Activated CD4-positive, CD25-positive, alpha-beta regulatory T cell (primary cell): ENCODE measurements at regions not wholly inside any gene's neighbourhood (a gene's known extent, or its start where the extent isn't known, plus 50 kb on each side); places are given as distances from the start of the nearest gene placed in this dataset.
"Not testable (repeated sequence)": the region's sequence is repeated elsewhere in the genome, so short reads cannot be mapped to it uniquely, and the experiment has no call there.

ENCODE experiments used
- DNase-seq, 4 experiments: peaks; one replicate each; lab custom pipeline; 2025; lab: John Stamatoyannopoulos, UW

- no peak for DNase-seq
These were observed 1584.8 kb upstream of the ADGRL3 start for GRCh38 chr4:59615316-59615715.

DNA sequence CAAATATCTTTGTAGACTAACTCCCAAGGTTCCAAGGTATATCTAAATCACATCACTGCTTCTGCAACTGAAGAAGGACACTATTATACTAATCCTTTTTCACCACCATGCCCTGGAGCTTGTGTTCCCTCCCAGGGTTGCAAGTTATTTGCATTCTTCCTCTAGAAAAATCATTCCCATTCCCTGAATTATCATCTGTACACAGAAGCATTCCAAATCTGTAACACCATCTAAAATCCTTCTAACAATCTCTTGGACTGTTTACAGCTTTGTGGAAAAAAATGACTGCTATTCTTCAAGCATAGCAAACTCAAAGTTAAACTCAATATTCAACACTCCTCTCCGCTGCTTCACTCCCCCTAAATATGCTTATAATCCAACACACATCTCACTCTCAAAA lies 1570.8 kb upstream of the ADGRL3 start:
- no peak for DNase-seq

DNA sequence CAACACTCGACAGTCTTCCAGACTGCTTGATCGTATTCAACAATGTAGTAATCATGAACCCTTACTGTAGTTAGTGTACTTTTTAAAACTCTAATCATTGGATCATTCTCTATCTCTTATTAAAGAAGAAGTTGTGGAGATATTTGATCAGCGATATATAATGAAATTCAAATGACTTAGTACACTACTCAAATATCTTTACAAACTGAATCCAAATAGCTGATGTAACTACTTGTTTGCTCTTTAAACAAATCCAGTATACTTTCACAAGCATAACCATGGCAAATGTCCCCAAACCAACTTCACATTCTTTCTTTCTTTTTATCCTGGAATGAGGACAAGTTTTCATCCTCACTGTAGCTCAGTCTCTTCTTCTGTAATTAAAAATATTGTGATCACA lies 1569.9 kb upstream of the ADGRL3 start:
- DNase-seq = no peak

- DNase-seq = no peak
These were observed 1569.2 kb upstream of the ADGRL3 start for GRCh38 chr4:59630922-59631321.

DNA sequence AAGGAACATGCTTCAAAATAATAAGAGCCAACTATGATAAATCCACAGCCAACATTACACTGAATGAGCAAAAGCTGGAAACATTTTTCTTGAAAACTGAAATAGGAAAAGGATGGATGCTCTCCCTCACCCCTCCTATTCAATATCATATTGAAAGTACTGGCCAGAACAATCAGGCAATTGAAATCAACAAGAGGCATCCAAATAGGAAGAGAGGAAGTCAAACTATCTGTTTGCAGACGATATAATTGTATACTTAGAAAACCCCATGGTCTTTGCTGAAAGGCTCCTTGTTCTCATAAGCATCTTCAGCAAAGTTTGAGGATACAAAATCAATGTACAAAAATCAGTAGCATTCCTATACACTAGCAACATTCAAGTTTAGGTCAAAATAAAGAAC lies 1562.5 kb upstream of the ADGRL3 start:
- DNase-seq = no peak

DNA sequence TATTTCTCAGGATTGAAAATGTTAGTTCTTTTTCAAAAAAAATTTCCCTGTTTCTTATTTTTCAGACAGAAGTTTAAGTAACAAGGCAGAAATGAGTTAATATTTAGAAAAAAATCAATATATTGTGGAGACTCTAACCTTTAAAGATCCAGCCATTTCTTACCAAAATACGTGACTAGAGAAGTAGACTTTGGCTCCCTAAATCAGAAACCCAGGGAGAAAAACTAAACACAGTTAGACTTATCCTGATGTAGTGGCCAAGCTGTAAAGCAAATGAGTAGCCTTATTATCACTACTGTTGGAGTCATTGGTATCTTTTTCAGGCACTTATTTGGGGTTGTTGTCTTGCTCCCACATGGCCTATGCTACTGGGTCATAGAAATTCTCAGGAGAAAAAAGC lies 1556.4 kb upstream of the ADGRL3 start:
- no peak for DNase-seq

DNA sequence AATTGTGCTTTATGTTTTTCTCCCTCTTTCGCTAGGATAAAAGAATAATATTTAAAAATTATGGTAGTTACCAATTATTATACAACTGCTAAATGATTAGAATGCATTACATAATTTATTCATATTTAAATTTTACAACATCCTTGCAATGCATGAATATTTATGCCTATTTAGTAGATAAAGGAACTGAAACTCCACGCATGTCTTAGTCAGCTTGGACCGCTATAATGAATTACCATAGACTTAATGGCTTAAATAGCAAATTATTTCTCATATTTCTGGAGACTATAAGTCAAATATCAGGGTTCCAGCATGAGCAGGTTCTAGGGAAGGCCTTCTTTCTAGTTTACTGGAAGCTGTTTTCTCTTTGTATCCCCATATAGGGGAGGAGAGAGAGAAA lies 1555.4 kb upstream of the ADGRL3 start:
- DNase-seq = no peak

GRCh38 chr4:59646082-59646481 lies 1554.0 kb upstream of the ADGRL3 start:
- no peak for DNase-seq

GRCh38 chr4:59647011-59647410 lies 1553.1 kb upstream of the ADGRL3 start:
- DNase-seq = no peak

DNA sequence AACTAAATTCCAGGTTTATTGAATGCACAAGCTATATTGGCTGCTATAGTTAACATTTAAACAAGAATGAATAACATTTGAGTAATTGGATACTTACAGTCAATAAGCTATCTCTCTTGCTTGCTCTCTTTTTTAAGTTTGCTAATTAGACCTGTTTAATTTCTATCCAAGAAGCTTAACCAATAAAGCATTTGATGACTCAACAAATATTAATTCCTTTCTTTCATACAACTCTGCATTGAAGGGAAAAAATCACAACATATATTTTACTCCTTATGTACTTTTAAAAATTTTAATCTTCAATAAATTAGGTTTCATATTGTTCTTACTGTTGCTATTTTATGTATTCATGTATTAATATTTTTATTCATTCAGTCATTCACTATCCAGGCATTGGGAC lies 1552.6 kb upstream of the ADGRL3 start:
- no peak for DNase-seq

DNA sequence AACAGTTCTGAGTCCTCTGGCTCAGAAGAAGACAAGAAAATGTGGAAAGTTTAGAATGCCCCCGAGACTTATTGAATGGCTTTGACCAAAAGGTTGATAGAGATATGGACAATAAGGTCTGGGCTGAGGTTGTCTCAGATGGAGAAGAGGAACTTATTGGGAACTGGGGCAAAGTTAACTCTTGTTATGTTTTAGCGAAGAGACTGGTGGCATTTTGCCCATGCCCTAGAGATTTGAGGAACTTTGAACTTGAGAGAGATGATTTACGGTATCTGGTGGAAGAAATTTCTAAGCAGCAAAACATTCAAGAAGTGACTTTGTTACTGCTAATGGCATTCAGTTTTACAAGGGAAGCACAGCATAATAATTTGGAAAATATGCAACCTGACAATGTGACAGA lies 1549.3 kb upstream of the ADGRL3 start:
- no peak for DNase-seq

DNA sequence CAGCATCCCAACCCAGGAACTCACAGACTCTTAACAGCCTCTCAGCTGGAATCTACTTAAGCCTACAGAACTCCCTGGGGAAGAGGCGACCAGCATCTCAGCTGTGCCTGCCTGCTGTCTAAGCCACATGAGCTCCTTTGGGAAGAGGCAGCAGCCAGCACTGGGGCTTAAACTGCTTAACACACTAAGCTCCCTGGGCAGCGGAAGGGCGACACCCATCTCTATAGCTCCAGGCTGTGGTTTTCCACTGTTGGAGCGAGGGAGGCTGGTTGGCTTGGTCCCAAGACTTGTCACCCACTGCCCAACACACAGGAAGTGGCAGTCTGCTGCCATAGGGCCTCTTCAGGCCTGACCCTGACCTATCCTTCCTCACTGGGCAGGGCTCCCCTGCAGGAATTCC lies 1544.1 kb upstream of the ADGRL3 start:
- DNase-seq = no peak

- DNase-seq = no peak
These were observed 1535.4 kb upstream of the ADGRL3 start for GRCh38 chr4:59664771-59665170.

- no peak for DNase-seq
These were observed 1533.5 kb upstream of the ADGRL3 start for GRCh38 chr4:59666645-59667044.

GRCh38 chr4:59671037-59671436 lies 1529.1 kb upstream of the ADGRL3 start:
- DNase-seq = no peak

- DNase-seq = no peak
These were observed 1523.7 kb upstream of the ADGRL3 start for GRCh38 chr4:59676389-59676788.

GRCh38 chr4:59676992-59677391 lies 1523.1 kb upstream of the ADGRL3 start:
- DNase-seq = not testable (repeated sequence)

DNA sequence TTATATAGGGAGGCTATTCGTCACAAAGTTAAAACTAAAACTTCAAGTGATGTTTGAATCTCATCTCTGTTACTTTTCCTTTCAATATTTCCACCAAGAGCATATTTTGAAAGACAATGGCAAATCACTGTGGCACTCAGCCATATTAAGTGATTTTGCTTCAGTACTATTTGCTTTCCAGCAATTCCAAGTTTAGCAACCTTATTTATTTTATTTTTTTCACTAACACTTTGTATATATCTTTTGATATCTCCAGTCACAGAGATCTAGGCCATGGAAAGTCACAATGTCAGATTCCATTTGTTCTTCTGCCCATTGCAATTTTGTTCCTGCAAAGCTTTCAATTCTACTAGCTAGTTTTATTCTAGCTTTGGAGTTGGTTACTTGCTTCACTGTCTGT lies 1514.5 kb upstream of the ADGRL3 start:
- DNase-seq = no peak

- DNase-seq = no peak
These were observed 1511.0 kb upstream of the ADGRL3 start for GRCh38 chr4:59689149-59689548.

DNA sequence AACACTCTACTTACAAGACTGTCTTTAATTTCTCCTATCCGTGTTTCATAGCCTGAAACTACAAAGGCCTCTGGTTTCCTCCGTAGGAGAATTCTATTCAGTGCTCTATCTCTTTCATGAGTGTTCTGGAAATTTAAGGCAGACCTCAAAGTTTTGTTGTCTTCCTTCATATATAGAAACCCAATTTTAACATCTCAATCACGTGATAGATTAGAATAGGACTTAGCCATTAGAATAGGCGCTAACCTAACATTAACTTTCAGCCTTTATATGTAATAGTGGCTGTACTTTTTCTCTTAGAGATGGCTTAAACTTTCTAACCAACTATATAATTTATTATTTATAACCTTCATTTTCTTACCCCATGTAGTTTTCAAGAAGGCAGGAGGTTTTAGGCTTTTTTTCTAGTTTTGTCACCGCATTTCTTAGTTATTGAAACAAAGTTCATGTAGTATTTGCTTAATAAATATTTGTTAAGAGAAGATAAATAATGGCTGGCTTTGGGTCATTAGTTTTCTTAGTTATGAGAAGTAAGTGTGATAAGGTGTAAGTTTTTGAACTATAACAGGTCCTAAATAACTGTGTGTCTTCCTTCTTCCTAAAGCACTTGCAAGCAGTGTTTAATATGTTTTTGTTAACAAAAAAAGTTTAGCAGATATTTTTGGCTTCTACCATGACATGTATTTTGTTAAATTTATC lies 1504.6 kb upstream of the ADGRL3 start:
- no peak for DNase-seq

- no peak for DNase-seq
These were observed 1502.1 kb upstream of the ADGRL3 start for GRCh38 chr4:59698041-59698440.

DNA sequence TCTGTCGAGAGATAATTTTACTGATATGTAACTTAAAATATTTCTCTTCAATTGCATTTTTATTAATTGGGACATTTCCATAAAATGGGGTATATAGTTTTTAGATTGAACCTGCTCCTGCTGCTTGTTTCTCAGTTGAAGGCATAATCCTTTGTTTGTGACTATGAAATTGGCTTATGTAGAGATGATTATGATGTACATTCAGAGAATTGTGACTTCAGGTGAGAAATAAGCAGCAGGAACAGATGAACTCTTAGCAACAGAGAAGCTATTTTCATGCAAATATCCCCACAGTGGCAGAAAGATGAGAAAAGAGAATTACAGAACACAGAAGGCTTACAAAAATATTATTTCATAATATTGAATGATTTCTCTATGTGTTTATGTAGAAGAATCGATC lies 1499.5 kb upstream of the ADGRL3 start:
- DNase-seq = no peak

- no peak for DNase-seq
These were observed 1495.5 kb upstream of the ADGRL3 start for GRCh38 chr4:59704616-59705015.

DNA sequence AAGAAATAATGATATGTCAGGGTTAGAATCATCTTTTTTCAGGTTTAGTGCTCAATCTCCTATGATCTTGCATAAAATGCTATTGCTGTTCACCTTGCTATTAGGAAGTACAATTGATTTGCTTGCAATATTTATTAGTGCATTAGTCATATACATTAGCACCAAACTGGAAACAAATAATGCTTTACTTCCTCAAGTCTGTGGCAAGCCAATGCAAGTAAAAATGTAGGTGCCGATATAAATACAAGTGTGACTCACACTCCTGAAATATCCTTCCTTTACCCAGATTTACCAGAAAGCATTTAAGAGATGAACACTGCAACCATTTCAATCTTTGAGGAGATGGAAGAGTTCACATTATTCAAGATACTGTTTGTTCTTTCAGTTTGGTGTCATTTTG lies 1487.7 kb upstream of the ADGRL3 start:
- no peak for DNase-seq

DNA sequence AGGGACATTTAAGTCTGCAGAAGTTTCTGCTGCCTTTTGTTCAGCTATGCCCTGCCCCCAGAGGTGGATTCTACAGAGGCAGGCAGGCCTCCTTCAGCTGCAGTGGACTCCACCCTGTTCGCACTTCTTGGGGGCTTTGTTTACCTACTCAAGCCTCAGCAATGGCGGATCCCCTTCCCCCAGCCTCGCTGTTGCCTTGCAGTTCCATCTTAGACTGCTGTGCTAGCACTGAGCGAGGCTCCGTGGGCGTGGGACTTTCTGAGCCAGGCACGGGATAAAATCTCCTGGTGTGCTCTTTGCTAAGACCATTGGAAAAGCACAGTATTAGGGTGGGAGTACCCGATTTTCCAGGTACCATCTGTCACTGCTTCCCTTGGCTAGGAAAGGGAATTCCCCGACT lies 1475.8 kb upstream of the ADGRL3 start:
- not testable (repeated sequence) for DNase-seq
